Loucy (cell line): ENCODE measurements at regions not wholly inside any gene's neighbourhood (a gene's known extent, or its start where the extent isn't known, plus 50 kb on each side); places are given as distances from the start of the nearest gene placed in this dataset.

ENCODE experiments used
- H2AFZ ChIP-seq: fragments of 200-600 bp; sonication (generic); 2 replicates; pipeline ENCODE4 v1.6.0; 2016; ENCODE audit warnings: antibody characterized with exemption, mild to moderate bottlenecking, low read length, moderate library complexity
- H3F3A ChIP-seq: fragments of 200-600 bp; 2 replicates; pipeline ENCODE4 v1.6.0; 2016; ENCODE audit warnings: antibody characterized with exemption, low read depth, mild to moderate bottlenecking
- H3K27me3 ChIP-seq: fragments of 200-600 bp; sonication (generic); 2 replicates; pipeline ENCODE4 v1.6.1; 2014; ENCODE audit warnings: low read length, mild to moderate bottlenecking; ENCODE audit not compliant: insufficient read depth, poor library complexity, severe bottlenecking
- H3K36me3 ChIP-seq: fragments of 200-600 bp; sonication (generic); 2 replicates; pipeline ENCODE4 v1.6.1; 2016; ENCODE audit warnings: low read length; ENCODE audit not compliant: insufficient read depth
- H3K4me1 ChIP-seq: fragments of 200-600 bp; sonication (generic); 2 replicates; pipeline ENCODE4 v1.5.1; 2014; ENCODE audit warnings: low read length, mild to moderate bottlenecking; ENCODE audit not compliant: insufficient read depth, poor library complexity, severe bottlenecking
- H3K4me2 ChIP-seq: fragments of 200-600 bp; sonication (generic); 2 replicates; pipeline ENCODE4 v1.6.0; 2014; ENCODE audit warnings: antibody characterized with exemption, low read length, low read depth, mild to moderate bottlenecking; ENCODE audit not compliant: poor library complexity, severe bottlenecking
- H3K4me3 ChIP-seq: fragments of 200-600 bp; sonication (generic); 2 replicates; pipeline ENCODE4 v1.5.1; 2014; ENCODE audit warnings: low read length, mild to moderate bottlenecking, mixed read lengths; ENCODE audit not compliant: poor library complexity, severe bottlenecking
- H3K79me2 ChIP-seq: fragments of 200-600 bp; sonication (generic); 2 replicates; pipeline ENCODE4 v1.6.1; 2014; ENCODE audit warnings: low read length; ENCODE audit not compliant: insufficient read depth
- H3K9ac ChIP-seq: fragments of 200-600 bp; sonication (generic); 2 replicates; pipeline ENCODE4 v1.6.0; 2014; ENCODE audit warnings: mild to moderate bottlenecking, low read depth, low read length, moderate library complexity; ENCODE audit not compliant: poor library complexity, severe bottlenecking
- H3K9me2 ChIP-seq: fragments of 200-600 bp; sonication (generic); replicated peaks from 2 replicates; pipeline ENCODE4 v1.6.1; 2016; ENCODE audit warnings: low read depth, low read length, mixed read lengths
- H3K9me3 ChIP-seq: fragments of 200-600 bp; sonication (generic); 2 replicates; pipeline ENCODE4 v1.6.1; 2014; ENCODE audit warnings: mild to moderate bottlenecking, antibody characterized with exemption, low read length, low read depth; ENCODE audit not compliant: insufficient read depth
- H4K20me1 ChIP-seq: fragments of 200-600 bp; sonication (generic); 2 replicates; pipeline ENCODE4 v1.6.0; 2014; ENCODE audit warnings: antibody characterized with exemption, low read length, mild to moderate bottlenecking; ENCODE audit not compliant: insufficient read depth, poor library complexity, severe bottlenecking
- CTCF ChIP-seq: fragments of 200-600 bp; sonication (generic); conservative IDR thresholded peaks from 2 replicates; pipeline ENCODE4 v1.5.1; 2014; ENCODE audit warnings: mild to moderate bottlenecking, antibody characterized with exemption, low read length
- EZH2phosphoT487 ChIP-seq: fragments of 200-600 bp; IDR thresholded peaks from 2 replicates; pipeline ENCODE4 v1.6.1; 2018; ENCODE audit warnings: antibody characterized with exemption, mild to moderate bottlenecking, moderate library complexity, borderline replicate concordance

- H3K9ac ChIP-seq: no peak overlapping the region
- H3K36me3 ChIP-seq: no peaks in the 10 kb centered on the region
- no peaks in the 10 kb centered on the region for H3K9me2 ChIP-seq
- H3K27me3 ChIP-seq: no peaks in the 10 kb centered on the region
- H2AFZ ChIP-seq: no peak overlapping the region
- H3K9me3 ChIP-seq: no peaks in the 10 kb centered on the region; the same call in 1 of the 2 replicates
- TF ChIP-seq EZH2phosphoT487 (no peak), CTCF (no peak)
- no peaks in the 10 kb centered on the region for H3K4me1 ChIP-seq
- H4K20me1 ChIP-seq: no peaks in the 10 kb centered on the region
- no peaks in the 10 kb centered on the region for H3K79me2 ChIP-seq
- no peak overlapping the region for H3K4me2 ChIP-seq
- H3K4me3 ChIP-seq: no peak overlapping the region
- H3F3A ChIP-seq: no peaks in the 10 kb centered on the region
Measured at GRCh38 chr3:74709951-74710350, 95.5 kb upstream of the CNTN3 start.

- Histone ChIP-seq H3K9me3 (no peaks in the 10 kb centered on the region), H4K20me1 (no peaks in the 10 kb centered on the region), H3K9me2 (no peaks in the 10 kb centered on the region), H3K36me3 (no peaks in the 10 kb centered on the region), H3K9ac (no peak overlapping the region), H3F3A (no peaks in the 10 kb centered on the region), H3K27me3 (no peaks in the 10 kb centered on the region), H2AFZ (no peak overlapping the region), H3K4me2 (no peak overlapping the region), H3K4me3 (no peak overlapping the region), H3K79me2 (no peaks in the 10 kb centered on the region), H3K4me1 (no peaks in the 10 kb centered on the region)
- TF ChIP-seq CTCF (no peak), EZH2phosphoT487 (no peak)
Measured at GRCh38 chr3:74693696-74694393, 79.4 kb upstream of the CNTN3 start.

- no peak overlapping the region for H3K4me2 ChIP-seq
- H2AFZ ChIP-seq: no peak overlapping the region
- H3K4me1 ChIP-seq: no peaks in the 10 kb centered on the region
- no peaks in the 10 kb centered on the region for H3F3A ChIP-seq
- H3K9me2 ChIP-seq: no peaks in the 10 kb centered on the region
- TF ChIP-seq EZH2phosphoT487 (no peak), CTCF (no peak)
- no peak overlapping the region for H3K9ac ChIP-seq
- H3K79me2 ChIP-seq: no peaks in the 10 kb centered on the region
- no peaks in the 10 kb centered on the region for H4K20me1 ChIP-seq
- no peak overlapping the region for H3K4me3 ChIP-seq
- H3K36me3 ChIP-seq: no peaks in the 10 kb centered on the region
- H3K27me3 ChIP-seq: no peaks in the 10 kb centered on the region
- no peaks in the 10 kb centered on the region for H3K9me3 ChIP-seq
Measured at GRCh38 chr3:74693251-74693650, 78.8 kb upstream of the CNTN3 start.
